Skin of body (tissue), 1 donor: ENCODE measurements at regions not wholly inside any gene's neighbourhood (a gene's known extent, or its start where the extent isn't known, plus 50 kb on each side); places are given as distances from the start of the nearest gene placed in this dataset.
"Not testable (repeated sequence)": the region's sequence is repeated elsewhere in the genome, so short reads cannot be mapped to it uniquely, and the experiment has no call there.

ENCODE experiments used
- DNase-seq: peaks from one replicate; lab custom pipeline; 2025; lab: John Stamatoyannopoulos, UW

DNA sequence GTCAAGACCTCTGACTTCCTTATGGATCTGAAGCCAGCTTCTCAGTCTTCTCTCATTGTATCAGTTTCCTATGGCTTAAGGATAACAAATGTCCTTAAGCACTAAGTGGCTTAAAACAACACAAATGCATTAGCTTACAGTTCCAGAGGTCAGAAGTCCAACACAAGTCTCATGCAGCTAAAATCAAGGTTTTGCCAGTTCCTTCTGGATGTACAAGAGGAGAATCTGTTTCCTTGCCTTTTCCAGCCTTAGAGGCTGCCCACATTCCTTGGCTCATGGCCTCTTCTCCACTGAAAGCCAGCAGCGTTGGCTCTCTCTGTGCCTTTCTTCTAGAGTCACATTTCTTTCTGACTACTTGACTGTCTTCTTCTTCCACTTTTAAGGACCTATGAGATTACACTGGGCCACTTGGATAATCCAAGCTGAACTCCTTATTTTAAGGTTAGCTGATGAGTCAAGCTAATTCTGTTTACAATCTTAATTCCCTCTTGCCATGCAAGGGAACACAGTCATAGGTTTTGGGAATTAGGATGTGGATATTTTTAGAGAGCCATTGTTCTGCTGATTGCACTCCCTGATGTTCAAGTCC lies 179.0 kb downstream of the BCAS1 start:
- no peak for DNase-seq

DNA sequence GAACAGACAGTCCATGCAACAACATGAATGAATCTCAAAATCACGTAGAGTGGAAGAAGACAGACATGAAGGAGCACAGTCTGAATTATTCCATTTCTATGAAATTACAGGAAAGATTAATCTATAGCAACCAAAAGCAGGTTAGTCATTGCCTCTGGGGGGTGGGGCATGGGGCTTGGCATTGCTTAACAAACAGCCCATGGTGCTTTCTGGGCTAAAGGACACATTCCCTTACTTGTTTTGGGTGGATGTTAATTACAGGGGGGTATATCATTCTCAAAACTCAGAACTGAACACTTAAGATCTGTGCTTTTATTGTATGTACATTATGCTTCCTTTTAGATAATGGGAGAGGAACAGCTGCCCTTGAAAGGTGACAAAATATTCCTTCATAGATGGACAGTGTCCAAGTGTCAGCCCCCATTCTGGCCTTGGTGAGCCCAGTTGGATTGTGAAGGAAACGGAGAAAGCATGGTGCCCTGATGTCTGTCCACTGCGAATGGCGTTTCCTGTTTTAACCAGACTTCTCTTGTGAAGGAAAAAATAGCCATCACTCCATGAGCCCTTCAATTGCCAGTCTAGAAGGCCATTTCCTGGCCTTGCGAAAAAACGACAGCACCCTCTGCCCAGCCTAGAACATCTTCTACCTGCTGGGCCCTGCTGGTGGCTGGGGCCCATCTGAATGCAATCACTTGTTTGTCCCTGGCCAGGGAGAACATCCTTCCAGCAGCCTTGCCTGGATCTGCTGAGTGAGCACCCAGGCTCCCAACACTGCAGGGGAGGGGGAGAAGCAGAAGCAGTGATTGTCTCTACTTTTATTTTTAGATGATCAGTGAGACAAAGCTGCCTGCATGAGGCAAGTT lies 179.7 kb downstream of the BCAS1 start:
- no peak for DNase-seq

DNA sequence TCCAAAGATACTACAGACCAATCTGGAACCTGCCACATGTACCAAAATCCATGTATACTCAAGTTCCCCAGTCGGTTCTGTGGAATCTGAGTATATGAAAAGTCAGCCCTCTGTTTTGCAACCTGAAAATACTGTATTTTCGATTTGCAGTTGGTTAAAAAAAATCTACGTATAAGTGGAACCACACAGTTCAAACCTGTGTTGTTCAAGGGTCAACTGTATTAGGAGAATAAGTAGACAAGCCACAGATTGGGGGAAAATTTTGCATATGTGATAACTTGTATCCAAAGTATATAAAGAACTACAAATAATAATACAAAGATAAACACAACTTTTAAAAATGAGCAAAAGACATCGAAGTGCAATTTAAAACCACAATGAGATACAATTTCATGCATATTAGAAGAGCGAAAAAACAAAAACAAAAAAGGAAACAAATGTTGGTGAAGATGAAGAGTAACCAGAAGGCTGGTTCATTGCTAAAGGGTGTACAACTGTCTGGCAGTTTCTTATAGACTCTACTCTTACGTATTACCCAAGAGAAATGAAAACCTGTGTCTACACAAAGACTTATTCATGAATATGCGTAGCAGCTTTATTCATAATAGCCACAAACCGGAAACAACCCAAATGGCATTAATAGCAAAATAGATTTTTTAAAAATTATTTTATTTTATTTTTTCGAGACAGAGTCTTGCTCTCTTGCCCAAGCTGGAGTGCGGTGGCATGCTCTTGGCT lies 180.8 kb downstream of the BCAS1 start:
- DNase-seq = no peak

DNA sequence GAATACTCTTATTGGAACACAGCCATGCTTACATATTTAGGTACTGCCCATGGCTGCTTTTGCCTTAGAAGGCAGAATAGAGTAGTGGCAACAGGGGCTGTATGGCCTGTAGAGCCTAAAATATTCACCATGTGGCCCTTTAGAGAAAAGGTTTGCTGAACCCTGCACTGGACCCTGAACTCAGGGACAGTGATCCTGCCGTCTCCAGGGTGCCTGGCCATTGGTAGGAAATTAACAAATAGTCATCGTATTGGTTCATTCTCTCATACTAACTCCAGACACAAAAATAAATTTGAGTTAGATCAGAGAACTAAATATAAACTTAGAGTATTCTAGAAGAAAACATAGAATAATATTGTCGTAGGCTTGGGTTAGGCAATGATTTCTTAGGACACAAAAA lies 181.4 kb downstream of the BCAS1 start:
- DNase-seq = no peak

DNA sequence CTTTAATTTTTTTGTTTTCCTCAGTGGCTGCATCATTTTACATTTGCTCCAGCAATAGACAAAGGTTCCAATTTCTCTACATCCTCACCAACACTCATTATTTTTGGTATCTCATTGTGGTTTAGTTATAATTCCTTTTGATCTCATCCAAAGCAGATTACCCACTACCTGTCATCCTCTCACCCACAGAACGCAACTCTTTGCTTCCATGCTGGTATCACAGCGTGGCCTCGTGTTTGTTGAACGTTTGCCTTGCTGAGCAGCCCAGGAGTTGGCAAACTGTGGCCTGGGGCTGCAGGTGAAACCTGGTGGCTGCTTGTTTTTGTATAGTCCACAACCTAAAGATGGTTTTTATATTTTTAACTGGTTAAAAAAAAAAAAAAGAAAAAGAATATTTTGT lies 181.9 kb downstream of the BCAS1 start:
- DNase-seq = no peak

DNA sequence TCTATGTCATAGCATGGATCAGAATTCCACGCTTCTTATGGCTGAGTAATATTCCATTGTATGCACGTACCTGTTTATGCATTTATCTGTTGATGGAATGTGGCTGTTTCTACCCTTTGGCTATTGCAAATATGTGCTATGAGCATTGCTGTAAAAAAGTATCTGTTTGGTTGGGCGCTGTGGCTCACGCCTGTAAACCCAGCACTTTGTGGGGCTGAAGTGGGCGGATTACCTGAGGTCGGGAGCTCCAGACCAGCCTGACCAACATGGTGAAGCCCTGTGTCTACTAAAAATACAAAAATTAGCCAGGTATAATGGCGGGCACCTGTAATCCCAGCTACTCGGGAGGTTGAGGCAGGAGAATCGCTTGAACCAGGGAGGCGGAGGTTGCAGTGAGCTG lies 182.4 kb downstream of the BCAS1 start:
- no peak for DNase-seq

DNA sequence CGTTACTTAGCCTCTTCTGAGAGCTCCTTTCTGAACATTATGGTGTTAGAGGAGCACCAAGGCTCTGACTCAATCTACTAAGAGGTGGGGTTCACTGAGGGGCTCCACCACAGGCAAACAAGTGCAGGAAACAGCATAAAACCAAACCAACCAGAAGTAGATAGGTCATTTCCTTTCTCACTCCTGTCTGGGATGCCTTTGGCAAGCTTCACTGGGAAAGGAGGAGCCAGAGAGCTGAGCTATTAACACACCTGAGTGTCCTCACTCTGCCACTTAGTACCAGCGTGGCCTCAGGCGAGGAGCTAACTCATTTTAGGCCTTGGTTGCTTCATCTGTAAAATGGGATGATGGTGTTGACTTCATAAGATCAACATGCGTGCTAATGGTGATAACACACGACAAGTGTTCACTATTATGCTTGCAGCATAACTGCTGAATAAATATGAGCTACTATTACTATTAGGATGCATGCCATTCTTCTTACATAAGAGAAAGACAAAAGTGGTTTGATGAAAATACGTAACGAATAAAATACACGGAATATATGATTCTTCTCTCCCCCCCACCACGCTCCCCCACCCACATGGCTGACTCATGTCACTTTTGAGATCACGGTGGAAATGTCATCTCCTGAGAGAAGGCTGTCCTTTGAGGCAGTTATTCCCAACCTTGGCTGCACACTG lies 185.4 kb downstream of the BCAS1 start:
- no peak for DNase-seq

DNA sequence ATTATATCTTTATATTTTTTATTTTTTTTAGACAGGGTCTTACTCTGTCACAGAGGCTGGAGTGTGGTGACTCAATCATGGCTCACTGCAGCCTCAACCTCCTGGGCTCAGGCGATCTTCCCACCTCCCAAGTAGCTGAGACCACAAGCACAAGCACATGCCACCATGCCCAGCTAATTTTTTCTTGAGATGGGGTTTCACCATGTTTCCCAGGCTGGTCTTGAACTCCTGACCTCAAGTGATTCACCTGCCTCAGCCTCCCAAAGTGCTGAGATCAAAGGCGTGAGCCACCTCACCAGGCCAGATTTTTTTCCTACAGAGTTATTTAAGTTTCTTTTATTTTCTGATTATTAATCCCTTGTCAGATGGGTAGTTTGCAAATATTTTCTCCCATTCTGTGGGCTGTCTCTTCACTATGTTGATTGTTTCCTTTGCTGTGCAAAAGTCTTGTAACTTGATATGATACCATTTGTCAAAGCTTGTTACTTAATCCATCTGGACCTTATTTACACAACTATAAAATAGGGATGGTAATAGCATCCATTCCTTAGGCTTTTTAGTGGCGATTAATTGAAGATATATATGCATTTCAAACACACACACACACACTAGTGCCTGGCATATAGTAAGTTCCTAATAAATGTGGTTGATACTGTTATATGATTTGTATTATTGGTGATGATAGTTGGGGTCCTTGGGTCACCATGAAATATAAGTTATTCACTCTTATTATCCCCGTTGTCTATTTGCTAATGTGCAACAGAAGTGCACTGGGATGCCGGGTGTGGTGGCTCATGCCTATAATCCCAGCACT lies 187.1 kb downstream of the BCAS1 start:
- no peak for DNase-seq

DNA sequence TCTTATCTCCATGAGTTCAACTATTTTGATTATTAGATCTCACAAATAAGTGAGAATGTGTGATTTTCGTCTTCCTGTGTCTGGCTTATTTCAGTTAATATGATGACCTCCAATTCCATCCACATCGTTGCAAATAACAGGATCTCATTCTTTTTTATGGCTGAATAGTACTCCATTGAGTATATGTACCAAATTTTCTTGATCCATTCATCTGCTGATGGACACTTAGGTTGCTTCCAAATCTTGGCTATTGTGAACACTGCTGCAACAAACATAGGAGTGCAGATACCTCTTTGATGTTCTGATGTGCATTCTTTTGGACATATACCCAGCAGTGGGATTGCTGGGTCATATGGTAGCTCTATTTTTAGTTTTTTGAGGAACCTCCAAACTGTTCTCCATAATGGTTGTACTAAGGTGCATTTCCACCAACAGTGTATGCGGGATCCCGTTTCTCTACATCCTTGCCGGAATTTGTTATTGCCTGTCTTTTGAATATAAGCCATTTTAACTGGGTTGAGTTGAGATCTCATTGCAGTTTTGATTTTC lies 187.9 kb downstream of the BCAS1 start:
- DNase-seq = not testable (repeated sequence)

DNA sequence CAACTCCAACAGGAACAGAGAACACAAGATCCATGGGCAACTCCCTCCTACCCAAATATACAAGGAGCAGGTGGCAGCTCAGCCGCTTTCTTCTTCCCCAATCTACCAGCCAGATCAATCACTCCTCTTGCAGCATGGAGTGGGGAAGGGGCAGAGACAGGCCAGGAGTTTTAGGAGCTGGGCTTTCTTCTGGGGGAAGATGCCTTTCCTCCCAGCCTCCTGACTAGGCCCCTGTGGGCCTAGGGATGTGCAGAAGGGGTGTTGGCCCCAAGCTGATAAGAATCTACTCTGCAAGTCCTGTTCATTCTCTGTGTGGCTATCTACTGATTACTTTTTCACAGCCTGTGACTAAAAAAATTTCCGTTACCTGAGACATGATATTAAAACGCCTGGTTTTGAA lies 189.0 kb downstream of the BCAS1 start:
- no peak for DNase-seq

DNA sequence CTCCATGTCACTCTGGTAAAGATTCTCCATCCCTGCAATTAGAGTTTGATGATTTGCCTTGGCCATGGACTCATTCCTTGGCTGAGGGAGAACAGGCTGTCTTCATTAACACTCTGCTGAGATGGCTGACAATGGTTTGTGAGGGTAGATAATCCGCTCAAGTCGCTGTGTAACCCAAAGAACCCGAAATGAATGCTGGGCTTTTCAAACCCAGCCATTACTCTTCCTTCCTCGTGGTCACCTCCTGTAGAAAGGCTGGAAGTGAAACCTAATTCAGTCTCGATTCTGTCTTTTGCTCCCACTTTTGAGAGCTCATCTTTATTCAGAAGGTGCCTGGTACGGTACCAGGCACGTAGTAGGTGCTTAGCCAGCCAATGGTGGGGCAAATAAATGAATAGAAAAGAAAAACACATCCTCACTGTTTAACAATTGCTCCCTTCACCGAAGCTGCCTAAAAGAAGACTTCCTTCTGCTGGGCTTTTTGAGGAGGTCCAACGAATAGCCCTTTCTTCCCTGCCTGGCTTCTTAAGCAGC lies 190.2 kb downstream of the BCAS1 start:
- DNase-seq = no peak

DNA sequence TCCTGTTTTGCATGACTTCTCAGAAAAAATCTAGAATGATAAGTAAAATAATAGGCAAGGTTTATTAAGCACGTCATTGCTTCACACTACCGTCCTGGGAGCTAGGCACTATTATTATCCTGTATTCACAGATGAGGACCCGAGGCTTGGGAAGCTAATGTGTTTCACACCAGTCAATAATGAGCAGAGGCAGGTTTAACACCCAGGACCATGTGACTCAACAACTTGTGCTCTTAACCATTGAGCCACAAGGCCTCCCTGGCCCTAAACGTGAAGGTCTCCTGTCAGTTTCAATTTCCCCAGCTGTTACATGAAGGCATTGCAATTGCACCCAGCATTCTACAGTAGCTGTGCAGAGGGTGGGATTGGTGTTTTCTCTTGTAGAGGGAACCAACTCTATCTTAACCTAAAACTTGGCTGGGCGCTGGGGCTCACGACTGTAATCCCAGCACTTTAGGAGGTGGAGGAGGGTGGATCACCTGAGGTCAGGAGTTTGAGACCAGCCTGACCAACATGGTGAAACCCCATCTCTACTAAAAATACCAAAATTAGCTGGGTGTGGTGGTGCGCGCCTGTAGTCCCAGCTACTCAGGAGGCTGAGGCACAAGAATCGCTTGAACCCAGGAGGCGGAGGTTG lies 191.2 kb downstream of the BCAS1 start:
- DNase-seq = no peak

DNA sequence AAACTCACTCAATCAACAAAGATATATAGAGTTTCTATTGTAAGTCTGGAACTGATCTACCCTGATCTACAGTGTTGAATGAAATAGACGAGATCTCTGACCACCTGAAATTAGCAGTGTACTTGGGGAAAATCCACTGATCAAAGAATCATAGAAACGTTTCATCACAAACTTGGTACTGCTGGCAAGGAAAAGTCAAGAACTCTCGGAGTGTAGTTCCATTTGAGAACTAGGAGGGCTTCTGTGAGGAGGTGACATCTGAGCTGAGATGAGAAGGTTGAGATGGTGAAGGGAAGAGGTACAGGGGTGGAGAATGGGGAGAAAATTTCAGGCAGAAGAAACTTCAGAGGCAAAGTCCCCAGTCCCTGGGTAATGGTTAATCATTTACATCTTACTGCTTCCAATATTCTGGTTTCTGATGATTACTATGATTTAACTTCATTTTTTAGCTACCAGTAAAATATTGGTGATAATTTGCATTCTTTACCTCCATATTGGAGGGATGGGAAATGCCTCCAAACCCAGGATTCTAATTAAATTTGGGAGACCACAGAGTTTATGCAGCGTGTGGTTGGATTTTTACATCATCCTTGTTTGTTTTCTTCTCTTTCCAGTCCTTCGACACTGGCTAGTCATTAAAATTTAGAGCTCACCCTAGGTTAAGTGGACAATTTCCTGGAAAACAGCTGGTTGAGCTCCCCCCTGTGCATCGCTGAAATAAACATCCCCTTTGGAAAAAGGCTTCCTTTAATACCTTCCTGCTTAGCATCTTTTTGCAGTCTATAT lies 191.9 kb downstream of the BCAS1 start:
- no peak for DNase-seq

DNA sequence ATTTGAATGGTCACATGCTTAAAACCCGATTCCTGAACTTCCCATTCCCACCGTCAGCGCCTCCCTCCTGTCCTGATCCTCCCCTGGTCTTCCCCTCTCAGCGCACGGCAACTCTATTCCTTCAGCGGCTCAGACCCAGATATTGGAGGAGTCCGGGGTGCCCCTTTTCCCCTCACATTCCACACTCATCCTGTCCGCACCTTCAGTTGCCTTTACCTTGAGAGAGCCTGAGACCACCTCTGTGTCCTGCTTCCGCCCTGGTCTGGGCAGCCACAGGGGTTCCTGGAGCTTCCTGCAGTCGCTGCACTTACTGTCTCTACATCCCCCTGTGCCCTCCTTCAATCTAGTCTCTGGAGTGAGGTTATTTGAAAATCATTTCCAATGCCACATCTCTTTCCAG lies 193.4 kb downstream of the BCAS1 start:
- no peak for DNase-seq

DNA sequence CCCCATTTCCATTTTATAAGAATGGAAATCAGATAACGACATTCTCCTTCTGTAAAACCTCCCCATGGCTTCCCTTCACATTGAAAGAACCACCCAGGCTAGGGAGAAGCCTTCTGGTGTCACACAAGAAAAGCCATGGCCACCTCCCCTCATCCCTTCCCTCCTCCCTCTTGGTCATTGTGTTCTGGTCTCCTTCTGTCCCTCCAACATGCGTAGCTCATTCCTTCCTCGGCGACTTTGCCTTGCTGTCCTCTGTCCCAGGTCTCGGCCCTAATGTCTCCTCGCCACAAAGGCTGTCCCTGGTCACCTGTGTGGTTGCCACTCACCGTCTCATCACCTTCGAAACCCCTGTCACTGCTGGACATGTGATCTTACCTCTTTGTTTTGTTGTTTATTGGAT lies 193.9 kb downstream of the BCAS1 start:
- no peak for DNase-seq

DNA sequence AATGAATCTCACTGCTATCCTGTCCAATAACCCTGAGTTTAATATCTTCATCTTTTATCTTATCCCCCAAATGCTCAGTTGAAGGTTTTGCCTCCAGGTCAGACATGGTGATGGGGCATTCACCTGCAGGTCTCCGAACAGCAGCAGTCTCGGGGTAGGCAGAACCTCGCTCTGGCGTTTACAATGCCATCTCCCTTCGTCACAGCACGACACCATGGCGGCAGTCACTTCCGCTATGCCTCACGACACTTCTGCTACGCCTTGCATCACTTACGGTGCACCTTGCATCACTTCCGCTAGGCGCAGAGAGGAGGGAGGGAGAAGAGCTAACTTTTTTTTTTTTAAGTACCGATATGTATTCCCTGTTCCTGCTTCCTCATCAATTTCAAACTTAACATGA lies 194.9 kb downstream of the BCAS1 start:
- DNase-seq = no peak

DNA sequence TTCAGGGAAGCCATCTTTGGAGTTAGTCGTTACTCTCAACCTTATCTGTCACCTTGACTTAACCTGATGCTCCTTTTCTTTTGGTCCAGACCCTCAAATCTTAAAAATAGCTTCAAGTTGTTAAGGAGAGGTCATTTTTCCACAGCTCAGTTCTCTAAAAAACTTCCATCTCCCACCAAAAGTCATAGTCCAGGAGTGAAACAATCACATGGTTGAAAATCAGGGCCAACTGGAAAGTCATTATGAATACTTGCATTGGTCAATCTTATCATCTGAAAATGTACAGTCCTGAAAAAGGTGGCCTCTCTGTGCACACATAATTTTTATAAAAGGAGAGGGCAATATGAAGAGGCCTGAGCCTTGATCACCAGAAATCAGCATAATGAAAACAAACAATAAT lies 195.7 kb downstream of the BCAS1 start:
- no peak for DNase-seq

DNA sequence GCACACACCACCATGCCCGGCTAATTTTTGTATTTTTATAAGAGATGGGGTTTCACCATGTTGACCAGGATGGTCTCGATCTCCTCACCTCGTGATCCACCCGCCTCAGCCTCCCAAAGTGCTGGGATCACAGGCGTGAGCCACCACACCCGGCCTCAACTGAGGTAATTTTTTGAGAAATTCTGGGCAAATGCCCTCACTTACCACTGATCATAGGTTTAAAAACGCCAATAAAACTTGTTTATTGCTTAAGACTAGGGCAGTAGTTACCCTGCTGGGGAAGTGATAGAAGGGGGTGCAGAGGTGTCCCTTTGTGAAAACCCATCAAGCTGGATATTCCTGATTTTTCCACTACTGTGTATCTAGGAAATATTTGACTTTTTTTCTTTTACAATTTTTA lies 196.3 kb downstream of the BCAS1 start:
- no peak for DNase-seq

DNA sequence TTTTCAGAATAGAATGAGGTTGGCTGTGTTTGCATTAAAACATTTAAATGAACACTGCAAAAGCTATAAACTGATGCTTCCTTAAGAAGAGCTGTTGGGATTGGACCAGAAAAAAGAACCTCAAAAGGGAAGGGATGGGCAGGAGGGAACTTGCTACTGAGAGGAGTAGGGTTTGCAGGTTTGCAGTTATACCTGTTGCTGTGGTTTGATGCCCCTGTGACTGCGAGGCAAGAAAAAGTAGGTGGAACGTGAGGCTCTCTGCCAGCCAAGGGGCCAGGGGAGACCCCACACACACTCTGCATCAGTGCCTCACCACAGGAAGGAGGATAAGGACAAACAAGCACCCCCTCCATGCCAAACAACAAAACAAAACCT lies 197.2 kb downstream of the BCAS1 start:
- DNase-seq = no peak
